GM19238 (cell line): ENCODE measurements at regions not wholly inside any gene's neighbourhood (a gene's known extent, or its start where the extent isn't known, plus 50 kb on each side); places are given as distances from the start of the nearest gene placed in this dataset.
"Not testable (repeated sequence)": the region's sequence is repeated elsewhere in the genome, so short reads cannot be mapped to it uniquely, and the experiment has no call there.

Experiments used
- DNase-seq: peaks from one replicate; pipeline ENCODE4 v3.0.0; 2011; ENCODE audit warnings: low spot score; ENCODE audit not compliant: insufficient read length

- no peak for DNase-seq
Measured at GRCh38 chr20:48407710-48408109, 420.1 kb downstream of the PREX1 start.

GRCh38 chr20:48406912-48407340, 420.9 kb downstream of the PREX1 start:
- no peak for DNase-seq

GRCh38 chr20:48406498-48406897, 421.3 kb downstream of the PREX1 start:
- no peak for DNase-seq

GRCh38 chr20:48405909-48406308, 421.9 kb downstream of the PREX1 start:
- DNase-seq: no peak

- no peak for DNase-seq
Measured at GRCh38 chr20:48404598-48404997, 423.2 kb downstream of the PREX1 start.

GRCh38 chr20:48403167-48403761, 424.5 kb downstream of the PREX1 start:
- no peak for DNase-seq

- DNase-seq: no peak
Measured at GRCh38 chr20:48401359-48401758, 426.4 kb downstream of the PREX1 start.

- no peak for DNase-seq
Measured at GRCh38 chr20:48400009-48400408, 427.8 kb downstream of the PREX1 start.

- DNase-seq: no peak
Measured at GRCh38 chr20:48398506-48399449, 429.0 kb downstream of the PREX1 start.

GRCh38 chr20:48396981-48397861, 430.6 kb downstream of the PREX1 start:
- not testable (repeated sequence) for DNase-seq

GRCh38 chr20:48395816-48396546, 431.8 kb downstream of the PREX1 start:
- no peak for DNase-seq

GRCh38 chr20:48394415-48395081, 433.3 kb downstream of the PREX1 start:
- DNase-seq: no peak

GRCh38 chr20:48393737-48394314, 434.0 kb downstream of the PREX1 start:
- DNase-seq: no peak

GRCh38 chr20:48393311-48393685, 434.5 kb downstream of the PREX1 start:
- DNase-seq: no peak

- no peak for DNase-seq
Measured at GRCh38 chr20:48392407-48393310, 435.1 kb downstream of the PREX1 start.

- DNase-seq: no peak
Measured at GRCh38 chr20:48390981-48391380, 436.8 kb downstream of the PREX1 start.

- no peak for DNase-seq
Measured at GRCh38 chr20:48387675-48388074, 440.1 kb downstream of the PREX1 start.

GRCh38 chr20:48385527-48385926, 442.3 kb downstream of the PREX1 start:
- no peak for DNase-seq

- DNase-seq: no peak
Measured at GRCh38 chr20:48385114-48385513, 442.7 kb downstream of the PREX1 start.
